Ramos (cell line): ENCODE measurements at regions not wholly inside any gene's neighbourhood (a gene's known extent, or its start where the extent isn't known, plus 50 kb on each side); places are given as distances from the start of the nearest gene placed in this dataset.
"Not testable (repeated sequence)": the region's sequence is repeated elsewhere in the genome, so short reads cannot be mapped to it uniquely, and the experiment has no call there.

Source experiments
- in situ Hi-C: fragments of 300-500 bp; cut with MboI; formaldehyde crosslinking; loops from one replicate; pipeline ENCODE4 v1.14.3; 2022; ENCODE audit warnings: low sequenced_read_pairs; ENCODE audit not compliant: unreplicated experiment

DNA sequence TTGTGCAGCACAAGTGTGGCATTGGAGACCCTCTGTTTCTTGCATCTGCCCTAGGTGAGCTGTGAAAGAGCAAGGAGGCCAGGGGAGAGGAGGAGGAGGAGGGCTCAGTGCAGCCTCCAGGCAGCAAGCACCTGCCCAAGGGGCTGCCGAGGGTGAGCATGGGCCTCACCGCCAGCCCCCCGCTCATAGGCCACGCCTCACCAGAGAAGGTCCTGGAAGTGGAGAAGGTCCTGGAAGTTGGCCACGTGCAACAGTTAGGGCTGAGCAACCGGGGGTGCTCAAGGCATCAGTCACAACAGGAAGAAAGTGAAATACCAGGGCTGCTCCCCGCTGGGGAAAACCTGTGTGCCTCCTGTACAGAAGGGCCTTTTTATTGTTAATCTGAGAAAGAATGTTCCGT is 168.9 kb downstream of the TEX29 start:
- in situ Hi-C loops = no loop called here

DNA sequence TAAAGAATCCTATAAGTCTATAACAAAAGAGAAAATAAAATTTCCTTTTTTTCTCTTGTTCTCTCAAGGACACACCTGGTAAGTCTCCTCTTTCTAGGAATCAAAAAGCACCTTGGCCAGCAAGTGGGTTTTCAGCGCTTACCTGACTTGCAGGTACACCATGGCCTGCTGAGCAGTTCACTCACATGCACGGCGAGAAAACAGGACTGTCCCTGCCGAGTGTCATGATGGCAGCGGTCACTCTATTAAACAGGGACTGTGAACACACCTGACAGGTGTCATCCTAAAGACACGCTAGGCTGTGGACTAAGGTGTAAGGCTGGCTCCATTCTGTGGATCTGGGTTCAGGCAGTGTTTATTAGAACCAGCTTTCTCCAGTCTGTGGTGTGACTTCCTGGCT is 170.2 kb downstream of the TEX29 start:
- in situ Hi-C loops = no loop called here

DNA sequence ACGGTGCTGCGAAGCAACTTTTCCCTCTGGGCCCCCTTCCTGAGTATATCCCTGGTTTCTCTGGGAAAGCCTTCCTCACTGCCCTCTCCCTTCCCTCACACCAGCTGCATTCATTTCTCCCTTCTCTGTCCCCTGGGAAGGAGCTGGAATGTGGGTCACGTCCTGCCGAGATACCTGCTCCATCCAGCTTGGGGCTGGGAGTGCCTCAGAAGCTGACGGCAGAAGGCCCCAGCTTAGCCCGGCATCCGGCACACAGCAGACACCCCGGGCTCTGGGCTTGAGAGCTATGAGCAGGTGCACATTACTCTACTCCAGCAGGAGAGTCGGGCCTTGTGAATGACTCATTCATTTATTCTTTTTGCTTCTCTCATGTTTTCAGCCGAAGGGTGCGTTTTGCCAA is 170.6 kb downstream of the TEX29 start:
- in situ Hi-C loops = no loop called here

DNA sequence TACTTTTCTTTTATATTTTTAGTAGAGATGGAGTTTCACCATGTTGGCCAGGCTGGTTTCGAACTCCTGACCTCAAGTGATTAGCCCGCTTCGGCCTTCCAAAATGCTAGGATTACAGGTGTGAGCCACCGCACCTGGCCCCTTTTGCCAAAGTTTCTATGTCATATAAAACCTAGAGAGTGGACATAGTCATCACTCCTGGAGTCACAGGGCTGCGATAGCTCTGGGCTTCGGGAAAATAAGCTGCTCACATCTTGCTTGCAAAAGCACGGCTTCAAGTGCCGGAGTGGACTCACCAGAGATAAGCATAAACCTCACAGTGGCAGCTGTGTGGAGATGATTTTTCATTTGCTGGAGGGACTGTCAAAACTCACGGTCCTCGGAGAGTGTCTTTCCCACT is 171.2 kb downstream of the TEX29 start:
- in situ Hi-C loops = no loop called here

DNA sequence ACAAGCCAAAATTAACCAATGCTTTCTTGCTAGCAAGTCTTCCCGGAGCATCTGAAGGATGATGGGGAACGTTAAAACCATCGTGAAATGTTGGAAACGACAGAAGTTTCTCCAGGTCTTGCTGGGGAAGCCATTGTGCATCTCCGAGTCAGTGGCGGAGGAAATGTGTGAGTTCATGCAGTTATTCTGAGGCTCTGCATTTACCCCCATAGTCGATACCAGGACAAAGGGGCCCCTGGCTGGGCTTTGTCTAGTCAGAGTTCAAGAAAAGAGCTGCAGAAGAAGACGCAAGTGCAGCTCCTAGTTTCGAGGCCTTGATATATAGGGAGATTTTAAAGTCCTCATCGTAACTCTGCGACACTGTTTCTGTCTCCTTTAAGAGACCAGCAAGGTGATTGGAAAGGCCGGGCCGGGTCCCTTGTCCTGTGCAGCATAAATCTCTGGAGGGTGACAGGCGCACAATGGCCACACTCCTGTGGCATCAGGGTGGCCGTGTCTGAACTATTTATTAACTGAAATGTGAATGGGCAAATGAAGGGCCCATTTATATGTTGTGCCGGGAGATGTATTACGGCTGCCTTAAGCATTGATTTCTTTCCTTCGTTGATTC is 172.0 kb downstream of the TEX29 start:
- in situ Hi-C loops = no loop called here

DNA sequence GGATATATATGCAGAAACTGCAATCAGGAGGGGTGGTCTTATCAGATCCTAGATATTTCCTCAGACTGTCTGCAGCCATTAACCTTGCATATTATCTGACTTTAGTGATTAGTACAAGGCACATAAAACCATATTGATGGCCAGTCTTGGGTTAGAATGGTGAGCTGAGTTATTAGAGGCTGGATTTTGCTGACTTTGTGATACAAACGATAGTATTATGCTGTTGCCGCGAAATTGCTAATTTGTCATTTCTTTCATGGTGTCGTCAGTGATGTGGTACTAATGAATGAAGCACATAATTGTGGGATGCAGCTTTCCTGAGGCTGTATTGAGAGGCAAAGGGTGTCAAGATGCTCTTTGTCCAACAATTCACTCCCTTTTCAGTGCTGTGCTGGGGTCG is 172.5 kb downstream of the TEX29 start:
- in situ Hi-C loops = no loop called here

DNA sequence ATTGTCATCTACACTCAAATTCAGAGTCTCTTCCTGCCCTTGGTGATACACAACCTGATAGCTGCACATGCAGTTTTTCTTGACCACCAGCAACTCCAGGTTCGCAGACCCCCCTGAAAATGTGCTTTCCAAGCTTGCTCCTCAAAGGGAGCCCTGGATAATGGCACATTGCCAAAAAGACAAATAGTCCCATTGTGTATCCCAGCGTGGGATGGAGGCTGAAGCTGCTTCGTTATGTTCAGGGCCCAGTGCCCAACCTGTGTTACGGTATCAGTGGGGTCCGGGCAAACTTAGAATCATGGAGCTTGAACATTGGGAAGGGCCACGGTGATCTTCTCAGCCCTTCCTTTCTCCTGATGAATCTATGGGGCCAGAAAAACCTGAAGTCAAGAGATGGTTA is 173.0 kb downstream of the TEX29 start:
- in situ Hi-C loops = no loop called here

DNA sequence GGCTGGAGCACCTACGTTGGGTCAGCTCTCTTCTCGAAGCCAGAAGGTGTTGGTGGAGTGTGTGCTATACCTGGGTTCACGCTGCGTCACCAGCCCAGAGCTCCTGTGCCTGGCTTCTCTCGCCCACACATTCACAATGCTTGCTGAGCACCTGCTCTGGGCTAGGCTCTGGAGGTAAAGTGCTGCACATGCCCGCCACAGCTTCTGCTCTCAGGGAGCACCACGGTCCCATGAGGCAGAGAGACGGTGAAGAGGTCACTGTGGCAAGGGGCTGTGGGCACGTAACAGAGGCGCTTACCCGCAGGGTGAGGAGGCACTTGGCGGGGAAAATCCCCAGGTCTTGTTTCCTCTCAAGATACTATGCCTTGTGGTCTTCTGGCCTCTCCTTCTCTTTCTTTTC is 174.2 kb downstream of the TEX29 start:
- in situ Hi-C loops = no loop called here

DNA sequence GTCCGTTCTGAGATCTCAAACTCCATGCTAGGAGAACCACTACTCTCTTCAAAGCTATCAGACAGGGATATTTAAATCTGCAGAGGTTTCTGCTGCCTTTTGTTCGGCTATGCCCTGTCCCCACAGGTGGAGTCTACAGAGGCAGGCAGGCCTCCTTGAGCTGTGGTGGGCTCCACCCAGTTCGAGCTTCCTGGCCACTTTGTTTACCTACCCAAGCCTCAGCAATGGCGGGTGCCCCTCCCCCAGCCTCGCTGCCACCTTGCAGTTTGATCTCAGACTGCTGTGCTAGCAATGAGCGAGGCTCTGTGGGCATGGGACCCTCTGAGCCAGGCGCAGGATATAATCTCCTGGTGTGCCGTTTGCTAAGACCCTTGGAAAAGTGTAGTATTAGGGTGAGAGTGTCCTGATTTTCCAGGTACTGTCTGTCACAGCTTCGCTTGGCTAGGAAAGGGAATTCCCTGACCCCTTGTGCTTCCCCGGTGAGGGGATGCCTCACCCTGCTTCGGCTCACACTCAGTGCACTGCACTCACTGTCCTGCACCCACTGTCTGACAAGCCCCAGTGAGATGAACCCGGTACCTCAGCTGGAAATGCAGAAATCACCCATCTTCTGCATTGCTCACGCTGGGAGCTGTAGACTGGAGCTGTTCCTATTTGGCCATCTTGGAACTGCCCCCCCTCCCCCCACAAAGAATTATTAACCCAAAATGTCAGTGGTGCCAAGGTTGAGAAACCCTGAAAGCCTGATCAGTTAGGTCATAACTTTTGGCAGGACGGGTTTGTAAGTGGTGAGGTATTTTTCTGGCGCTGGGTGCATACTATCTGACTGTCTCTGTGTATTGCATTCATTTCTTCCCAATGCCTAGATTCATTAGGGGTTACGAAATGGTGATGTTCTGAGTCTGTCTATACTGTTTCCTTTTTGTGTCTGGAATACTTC is 181.4 kb downstream of the TEX29 start:
- in situ Hi-C loops = not testable (repeated sequence)

DNA sequence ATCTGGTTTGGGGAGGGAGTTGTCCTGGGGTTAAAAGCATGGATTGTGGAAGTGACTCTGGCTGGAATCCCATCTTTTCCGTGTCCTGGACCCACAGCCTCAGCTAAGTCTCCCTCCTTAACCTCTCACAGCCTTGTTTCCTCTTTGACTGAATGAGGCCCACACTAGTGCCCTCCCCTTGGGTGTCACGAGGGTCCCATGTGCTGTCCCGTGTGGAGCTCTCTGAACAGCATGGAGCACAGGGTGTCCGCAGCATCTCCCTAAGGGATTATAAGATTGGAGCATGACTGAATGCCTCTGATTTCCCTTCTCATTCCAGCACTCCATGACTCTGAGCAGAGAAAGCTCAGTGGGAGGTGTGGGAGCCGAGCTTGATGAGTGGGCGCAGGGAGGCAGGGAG is 182.5 kb downstream of the TEX29 start:
- in situ Hi-C loops = no loop called here

DNA sequence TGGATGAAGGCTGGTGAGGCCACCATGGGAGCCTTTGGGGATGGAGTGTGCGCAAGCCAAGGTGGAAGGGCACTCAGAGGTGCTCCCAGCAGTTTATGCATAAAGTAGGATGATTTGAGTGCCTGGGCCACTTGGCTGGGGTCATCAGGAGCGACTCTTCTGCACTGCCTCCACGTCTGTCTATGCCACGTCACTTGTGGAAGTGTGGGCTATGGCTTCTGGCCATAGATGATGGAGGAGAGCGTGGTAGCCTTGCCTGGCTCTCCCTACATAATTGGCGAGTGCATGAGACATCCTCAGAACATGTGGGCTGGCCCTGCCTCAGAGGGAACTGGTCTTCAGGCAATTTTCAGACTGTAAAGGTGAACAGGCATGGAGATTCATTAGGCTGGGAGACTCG is 182.9 kb downstream of the TEX29 start:
- in situ Hi-C loops = no loop called here

DNA sequence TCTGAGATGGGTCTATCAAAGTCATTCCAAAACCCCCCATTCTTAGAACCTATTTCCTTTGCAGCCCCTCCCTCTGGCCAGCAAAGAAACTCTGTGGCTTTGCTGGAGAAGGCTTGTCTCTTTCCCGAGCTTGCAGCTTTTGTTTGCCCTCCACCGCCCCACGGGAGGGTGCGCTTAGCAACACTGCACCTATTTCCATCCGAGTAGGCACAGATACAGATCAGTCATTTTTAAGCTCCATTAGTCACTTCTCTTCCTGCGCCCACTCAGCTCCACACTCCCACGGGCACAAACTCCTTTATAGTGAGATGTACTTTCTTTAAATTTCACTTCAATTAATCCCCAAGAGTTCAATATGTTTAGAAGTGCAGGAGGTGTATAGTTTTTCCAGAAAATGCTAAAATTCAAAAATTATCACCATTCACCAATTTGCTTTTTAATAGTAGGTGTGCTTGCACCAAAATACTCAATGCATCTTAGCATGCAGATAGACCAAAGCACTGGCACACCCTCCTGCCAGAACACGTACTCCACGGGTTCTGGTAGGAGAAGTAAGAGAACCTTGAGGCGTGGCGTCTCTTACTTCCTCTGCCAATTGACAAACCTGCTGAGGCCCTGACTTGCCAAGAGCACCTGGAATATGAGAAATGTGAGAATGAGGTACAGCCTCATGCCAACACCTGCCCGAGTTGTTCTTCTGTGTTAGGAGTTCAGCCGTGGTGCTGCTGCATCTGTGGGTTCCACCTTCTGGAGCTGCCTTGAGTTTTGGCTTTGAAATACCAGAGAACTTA is 183.7 kb downstream of the TEX29 start:
- in situ Hi-C loops = no loop called here

DNA sequence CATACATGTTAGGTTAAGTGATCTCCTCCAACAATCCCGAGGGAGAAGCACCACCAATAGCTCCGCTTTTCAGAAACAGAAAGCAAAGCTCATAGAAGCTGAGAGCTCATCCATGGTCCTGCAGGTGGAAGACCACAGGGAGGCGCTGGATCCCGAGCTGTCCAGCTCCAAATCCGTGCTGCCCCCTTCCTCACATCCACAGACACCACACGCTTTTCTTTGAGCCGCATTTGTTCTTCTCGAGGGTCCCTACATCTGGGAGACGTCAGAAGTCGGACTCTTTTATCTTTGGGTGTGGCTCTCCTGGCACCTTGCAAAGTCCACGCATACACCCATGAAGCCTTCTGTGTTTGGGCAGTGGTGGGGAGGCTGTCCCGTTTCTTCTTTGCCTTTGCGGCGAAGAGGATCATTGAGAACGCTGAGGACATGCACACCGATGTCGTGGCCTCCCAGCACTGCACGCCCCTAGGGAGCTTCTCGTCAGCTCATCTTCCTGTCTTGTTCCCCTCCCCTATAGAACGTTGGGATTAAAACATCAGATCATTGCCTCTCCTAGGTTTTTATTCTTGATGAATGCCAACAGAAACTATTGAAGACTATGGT is 184.8 kb downstream of the TEX29 start:
- in situ Hi-C loops = no loop called here

DNA sequence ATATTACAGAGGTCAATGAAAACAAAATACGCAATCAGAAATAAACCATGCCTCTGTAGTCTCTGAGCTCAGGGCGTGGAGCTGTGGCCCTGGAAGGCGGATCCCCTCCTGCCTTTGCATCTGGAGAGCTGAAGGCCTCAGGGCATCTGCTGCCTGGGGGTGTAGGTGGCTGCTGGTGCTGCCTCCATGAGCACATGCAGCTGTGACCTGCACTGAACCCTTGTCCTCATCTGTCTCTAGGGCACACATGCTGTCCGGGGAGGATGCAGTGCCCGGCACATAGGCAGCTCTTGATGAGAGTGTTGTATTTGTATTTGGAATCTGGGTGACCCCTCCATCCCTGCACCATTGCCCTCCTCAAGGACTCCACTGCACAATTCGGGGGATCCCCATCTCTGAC is 185.7 kb downstream of the TEX29 start:
- in situ Hi-C loops = no loop called here

DNA sequence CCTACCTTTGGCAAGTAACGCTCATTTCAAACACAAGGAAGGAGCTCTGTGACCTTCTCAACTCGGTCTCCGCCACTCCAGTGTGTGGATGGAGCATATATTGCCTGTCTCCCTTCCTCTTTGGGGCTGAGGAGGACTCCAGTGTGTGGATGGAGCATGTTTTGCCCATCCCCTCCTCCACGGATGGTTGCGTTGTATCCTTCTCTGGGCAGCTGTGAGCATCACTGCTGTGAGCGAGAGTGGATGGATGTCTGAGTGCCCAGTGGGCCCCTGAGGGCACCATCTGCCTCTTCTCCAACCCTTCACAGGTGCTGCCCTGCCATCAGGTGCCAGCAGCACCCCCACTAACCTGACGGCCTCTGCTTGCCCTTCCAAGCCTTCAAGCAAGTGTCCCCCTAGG is 186.2 kb downstream of the TEX29 start:
- in situ Hi-C loops = no loop called here

DNA sequence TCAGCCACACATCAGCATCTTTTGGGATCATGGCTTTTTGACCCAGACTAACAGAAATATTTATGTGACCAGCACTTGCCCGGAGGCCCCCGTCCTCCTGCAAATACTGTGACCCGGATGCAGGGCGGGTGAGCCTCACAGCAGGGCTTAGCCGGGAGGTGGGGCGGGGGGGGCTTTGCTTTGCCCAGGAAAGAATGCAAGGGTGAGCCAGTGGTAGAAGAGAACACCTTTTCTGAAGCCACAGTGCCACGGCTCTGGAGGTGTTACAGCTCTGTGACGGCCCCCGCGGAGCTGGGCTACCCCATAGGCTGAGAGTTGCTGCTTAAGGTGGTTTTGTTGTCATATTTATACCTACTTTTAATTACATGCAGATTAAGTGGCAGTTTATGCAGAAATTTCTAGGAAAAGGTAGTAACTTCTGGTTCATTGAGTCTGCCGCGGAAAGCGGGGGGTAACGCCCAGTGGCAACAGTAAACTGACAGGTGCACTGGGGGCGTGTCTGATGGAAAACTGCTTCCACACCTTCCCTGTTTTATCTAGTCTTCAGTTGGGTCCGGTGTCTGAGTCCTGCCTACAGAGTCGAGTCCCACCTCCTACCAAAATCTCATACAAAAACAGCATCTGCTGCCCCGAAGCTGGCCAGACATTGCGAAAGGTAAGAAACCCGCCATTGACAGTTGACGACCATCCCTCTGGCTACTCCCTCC is 187.9 kb downstream of the TEX29 start:
- in situ Hi-C loops = no loop called here

DNA sequence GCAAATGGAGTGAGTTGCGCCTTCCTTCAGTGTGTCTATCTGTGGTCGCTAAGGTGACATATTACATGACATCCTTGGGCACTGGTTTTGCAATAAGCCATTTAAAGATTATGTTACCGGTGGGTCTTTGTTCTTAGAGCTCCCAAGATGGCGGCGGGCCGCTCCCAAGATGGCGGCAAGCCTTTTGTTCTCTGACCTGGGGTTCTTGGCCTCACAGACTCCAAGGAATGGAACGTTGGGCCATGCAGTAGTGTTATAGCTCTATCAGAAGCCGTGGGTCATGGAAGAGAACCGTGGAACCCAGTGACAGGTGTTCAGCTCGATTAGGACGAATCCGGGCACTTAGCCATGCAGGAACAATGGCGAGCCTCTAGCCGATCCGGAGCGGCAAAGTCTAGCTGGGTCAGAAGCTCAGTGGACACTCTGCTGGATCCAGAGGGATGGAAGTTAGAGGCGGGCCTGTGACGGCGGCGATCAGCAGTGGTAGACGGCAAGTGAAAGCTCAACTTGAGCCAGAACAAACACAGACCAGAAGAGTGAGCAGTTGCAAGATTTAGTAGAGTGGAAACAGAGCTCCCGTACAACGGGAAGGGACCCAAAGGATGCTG is 188.6 kb downstream of the TEX29 start:
- in situ Hi-C loops = no loop called here

DNA sequence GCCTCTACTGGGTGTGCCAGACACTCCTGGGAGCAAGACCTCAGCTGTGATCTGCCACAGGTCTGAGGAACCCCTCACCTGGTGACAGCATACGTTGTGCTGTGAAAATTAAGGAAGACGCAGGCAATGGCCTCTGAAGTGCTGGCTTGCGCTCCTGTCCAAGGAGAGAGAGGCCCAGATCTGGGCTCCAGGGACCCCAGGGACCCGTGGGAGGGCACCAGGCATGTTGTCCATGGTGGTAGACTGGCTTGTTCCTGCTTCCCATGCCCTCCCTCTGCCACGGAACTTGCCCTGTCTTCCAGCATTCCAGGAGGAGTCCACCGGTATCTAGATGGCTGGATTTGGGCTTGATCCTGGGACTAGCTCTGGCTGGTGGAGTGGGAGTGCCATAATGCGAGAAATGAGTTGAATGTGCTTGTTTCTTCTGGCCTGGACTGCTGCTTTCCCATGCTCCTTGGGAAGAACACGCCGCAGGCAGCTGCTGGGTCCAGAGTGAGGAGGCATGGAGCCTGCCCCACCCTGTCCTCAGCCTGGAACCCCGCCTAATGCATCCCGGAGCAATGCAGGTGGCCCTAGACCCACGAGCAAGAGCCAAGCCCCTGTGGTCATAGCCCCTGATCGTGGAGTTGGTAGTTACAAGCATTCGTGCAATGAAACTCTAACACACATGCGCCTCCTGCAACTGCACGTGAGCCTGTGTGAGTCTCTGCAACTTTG is 190.2 kb downstream of the TEX29 start:
- in situ Hi-C loops = no loop called here

DNA sequence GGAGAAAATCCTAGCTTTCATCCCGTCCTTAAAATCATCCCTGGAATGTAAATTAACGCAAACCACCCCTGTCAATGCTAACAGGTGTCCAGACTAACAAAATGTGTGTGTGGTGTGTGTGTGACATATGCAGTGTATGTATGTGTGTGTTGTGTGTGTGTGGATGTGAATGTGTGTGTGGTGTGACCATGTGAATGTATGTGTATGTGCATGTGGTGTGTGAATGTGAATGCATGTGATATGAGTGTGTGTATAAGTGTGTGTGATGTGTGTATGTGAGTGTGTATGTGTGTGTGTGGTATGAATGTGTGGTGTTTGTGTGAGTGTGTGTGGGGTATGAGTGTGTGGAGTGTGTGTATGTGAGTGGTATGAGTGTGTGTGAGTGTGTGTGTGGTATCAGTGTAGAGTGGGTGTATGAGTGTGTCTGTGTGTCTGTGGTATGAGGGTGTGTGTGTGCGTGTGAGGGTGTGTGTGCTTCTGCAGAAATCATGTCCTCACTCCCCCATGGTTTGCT is 190.8 kb downstream of the TEX29 start:
- in situ Hi-C loops = no loop called here
